CD14-positive monocyte (primary cell): ENCODE measurements at regions not wholly inside any gene's neighbourhood (a gene's known extent, or its start where the extent isn't known, plus 50 kb on each side); places are given as distances from the start of the nearest gene placed in this dataset.

Source experiments
- DNase-seq, 3 donors: peaks; one replicate each; pipeline ENCODE4 v3.0.0-alpha.2; 2011 to 2022
- H2AFZ ChIP-seq: 2 replicates; pipeline ENCODE4 v1.6.0; 2012; ENCODE audit warnings: mild to moderate bottlenecking, low read depth, low read length, inconsistent platforms; ENCODE audit not compliant: insufficient read depth, poor library complexity, severe bottlenecking
- H3K27ac ChIP-seq, 2 donors: 1 replicate in 1 of 2; 2 replicates in 1 of 2; pipeline ENCODE4 v1.5.1; 2012 to 2013; ENCODE audit warnings: low read length in 2 of 2, control low read depth in 1 of 2, inconsistent platforms in 1 of 2, low read depth in 1 of 2, mild to moderate bottlenecking in 1 of 2
- H3K27me3 ChIP-seq, 2 donors: one replicate each; pipeline versions ENCODE4 v1.6.0 to v1.6.1; 2011 to 2013; ENCODE audit warnings: low read length in 2 of 2; ENCODE audit not compliant: control insufficient read depth in 2 of 2, insufficient read depth in 2 of 2
- H3K36me3 ChIP-seq, 2 donors: replicated peaks in 1 of 2; 1 replicate in 1 of 2; 2 replicates in 1 of 2; pipeline versions ENCODE4 v1.5.1 to v1.6.1; 2012 to 2013; ENCODE audit warnings: low read length in 2 of 2, control low read depth in 1 of 2, inconsistent platforms in 1 of 2, mild to moderate bottlenecking in 1 of 2; ENCODE audit not compliant: insufficient read depth in 2 of 2, control insufficient read depth in 1 of 2
- H3K4me1 ChIP-seq, 2 donors: 1 replicate in 1 of 2; 2 replicates in 1 of 2; pipeline versions ENCODE4 v1.5.1 to v1.6.1; 2012 to 2013; ENCODE audit warnings: low read length in 2 of 2, control low read depth in 1 of 2, inconsistent platforms in 1 of 2, mild to moderate bottlenecking in 1 of 2, moderate library complexity in 1 of 2; ENCODE audit not compliant: insufficient read depth in 2 of 2, control insufficient read depth in 1 of 2
- H3K4me2 ChIP-seq: replicated peaks from 2 replicates; pipeline ENCODE3; 2012; ENCODE audit warnings: low read length, moderate library complexity, mild to moderate bottlenecking; ENCODE audit not compliant: poor library complexity, severe bottlenecking; ENCODE audit errors: extremely low read depth
- H3K4me3 ChIP-seq, 3 experiments: fragments of 200-600 bp in 1 of 3; sonication (generic) in 1 of 3; replicated peaks in 1 of 3; 1 replicate in 2 of 3; 2 replicates in 1 of 3; pipeline ENCODE4 v1.5.1; 2011 to 2013; ENCODE audit warnings: low read length in 3 of 3, mild to moderate bottlenecking in 3 of 3, control low read depth in 2 of 3, low read depth in 2 of 3, inconsistent platforms in 1 of 3, moderate library complexity in 1 of 3
- H3K79me2 ChIP-seq: 2 replicates; pipeline ENCODE4 v1.6.0; 2012; ENCODE audit warnings: mild to moderate bottlenecking, control low read depth, inconsistent platforms, low read length, moderate library complexity; ENCODE audit not compliant: insufficient read depth
- H3K9ac ChIP-seq: 2 replicates; pipeline ENCODE4 v1.6.0; 2017; ENCODE audit warnings: low read length, mild to moderate bottlenecking; ENCODE audit not compliant: insufficient read depth, poor library complexity, severe bottlenecking
- H3K9me3 ChIP-seq, 2 donors: replicated peaks in 1 of 2; 1 replicate in 1 of 2; 2 replicates in 1 of 2; pipeline versions ENCODE4 v1.5.1 to v1.6.1; 2012 to 2013; ENCODE audit warnings: low read length in 2 of 2, control low read depth in 1 of 2; ENCODE audit not compliant: control insufficient read depth in 1 of 2, insufficient read depth in 1 of 2
- H4K20me1 ChIP-seq: 2 replicates; pipeline ENCODE4 v1.6.0; 2012; ENCODE audit warnings: mild to moderate bottlenecking, low read length, control low read depth, moderate library complexity; ENCODE audit not compliant: insufficient read depth
- H3K27ac Mint-ChIP-seq, 7 donors: one replicate each; pipeline ENCODE4 v1.8.0; 2020; ENCODE audit warnings: mild to moderate bottlenecking in 7 of 7, mixed read lengths in 7 of 7, moderate library complexity in 6 of 7, inconsistent platforms in 2 of 7
- H3K27me3 Mint-ChIP-seq, 3 donors: one replicate each; pipeline ENCODE4 v1.8.0; 2021 to 2022; ENCODE audit warnings: low read depth in 3 of 3, mild to moderate bottlenecking in 3 of 3, mixed read lengths in 3 of 3, moderate library complexity in 3 of 3, inconsistent platforms in 1 of 3
- H3K36me3 Mint-ChIP-seq, 2 donors: one replicate each; pipeline ENCODE4 v1.8.0; 2020; ENCODE audit warnings: mixed read lengths in 2 of 2, inconsistent platforms in 1 of 2, mild to moderate bottlenecking in 1 of 2
- H3K4me1 Mint-ChIP-seq: one replicate; pipeline ENCODE4 v1.8.0; 2020; ENCODE audit warnings: mild to moderate bottlenecking, mixed read lengths
- H3K4me3 Mint-ChIP-seq, 2 donors: one replicate each; pipeline ENCODE4 v1.8.0; 2020; ENCODE audit warnings: mild to moderate bottlenecking in 2 of 2, mixed read lengths in 2 of 2, moderate library complexity in 1 of 2
- H3K9me3 Mint-ChIP-seq, 7 donors: one replicate each; pipeline ENCODE4 v1.8.0; 2020 to 2022; ENCODE audit warnings: mixed read lengths in 7 of 7, mild to moderate bottlenecking in 6 of 7, moderate library complexity in 6 of 7, inconsistent platforms in 2 of 7
- CTCF ChIP-seq: fragments of 200-600 bp; IDR thresholded peaks from one replicate; pipeline ENCODE4 v1.8.0; 2022; ENCODE audit warnings: antibody characterized with exemption, mild to moderate bottlenecking
- WGBS: methylation state at CpG from one replicate; pipeline ENCODE4 v1.1.5; 2013; ENCODE audit warnings: missing lambda C conversion rate; ENCODE audit not compliant: insufficient coverage; 5-methylcytosine and 5-hydroxymethylcytosine counted together
- intact Hi-C, 2 donors: fragments of 100-400 bp; cut with micrococcal nuclease; formaldehyde crosslinking; loops; one replicate each; pipeline versions ENCODE4 v1.15.0 to v1.15.1; 2023

GRCh38 chr12:59393506-59393905 lies 202.3 kb upstream of the SLC16A7 start:
- intact Hi-C loops, result loop anchor here in 1 of 2 donors (10.0 kb wide), 1 partner anchor 441 kb away; no protein-coding TSS in a partner anchor
- H3K79me2 ChIP-seq, result no peaks in the 10 kb centered on the region

GRCh38 chr12:59389968-59390576 lies 205.8 kb upstream of the SLC16A7 start:
- Histone ChIP-seq H3K36me3 (no peaks in the 10 kb centered on the region), H3K4me3 (no peak overlapping the region), H3K9me3 (peaks cover 0 to 11% of the 10 kb centered on the region in 2 donors), H4K20me1 (no peaks in the 10 kb centered on the region), H3K27ac (no peak overlapping the region), H2AFZ (no peak overlapping the region), H3K79me2 (no peaks in the 10 kb centered on the region), H3K4me1 (peaks cover 12 to 13% of the 10 kb centered on the region in 2 donors), H3K27me3 (no peaks in the 10 kb centered on the region), H3K4me2 (no peak overlapping the region), H3K9ac (no peak overlapping the region)
- Mint-ChIP-seq H3K36me3 (no peaks in the 10 kb centered on the region), H3K9me3 (peaks cover 2 to 11% (median 8%) of the 10 kb centered on the region in 7 donors), H3K27ac (peak overlapping the region in 1 of 7 donors; percentile 42), H3K4me1 (peaks cover 23% of the 10 kb centered on the region), H3K27me3 (peaks cover 0 to 2% (median 0%) of the 10 kb centered on the region in 3 donors), H3K4me3 (no peak overlapping the region)
- intact Hi-C loops, result loop anchor here in 1 of 2 donors (10.0 kb wide), 1 partner anchor 445 kb away; no protein-coding TSS in a partner anchor
- TF ChIP-seq CTCF, result no peak
- DNase-seq, result no peak
- WGBS, result 89% methylated on average over 13 of the region's 13 CpGs

More at GRCh38 chr12:59393506-59393905, 202.3 kb upstream of the SLC16A7 start:
- Histone ChIP-seq H2AFZ (no peak overlapping the region), H3K4me3 (no peak overlapping the region), H4K20me1 (no peaks in the 10 kb centered on the region), H3K36me3 (no peaks in the 10 kb centered on the region), H3K9ac (no peak overlapping the region), H3K27ac (no peak overlapping the region), H3K9me3 (peaks cover 0 to 11% of the 10 kb centered on the region in 2 donors), H3K4me1 (no peaks in the 10 kb centered on the region), H3K4me2 (no peak overlapping the region), H3K27me3 (no peaks in the 10 kb centered on the region)
- Mint-ChIP-seq H3K4me3 (no peak overlapping the region), H3K4me1 (peaks cover 10% of the 10 kb centered on the region), H3K9me3 (peaks cover 2 to 11% (median 7%) of the 10 kb centered on the region in 7 donors), H3K27ac (no peak overlapping the region), H3K36me3 (no peaks in the 10 kb centered on the region), H3K27me3 (peaks cover 0 to 2% (median 2%) of the 10 kb centered on the region in 3 donors)
- no peak for TF ChIP-seq CTCF
- no peak for DNase-seq
- 100% methylated on average over 2 of the region's 4 CpGs for WGBS
